SKM-1 (cell line): ENCODE measurements at regions not wholly inside any gene's neighbourhood (a gene's known extent, or its start where the extent isn't known, plus 50 kb on each side); places are given as distances from the start of the nearest gene placed in this dataset.

Source experiments
- DNase-seq: peaks from one replicate; lab custom pipeline; 2025; ENCODE audit not compliant: unreplicated experiment; lab: John Stamatoyannopoulos, UW

DNA sequence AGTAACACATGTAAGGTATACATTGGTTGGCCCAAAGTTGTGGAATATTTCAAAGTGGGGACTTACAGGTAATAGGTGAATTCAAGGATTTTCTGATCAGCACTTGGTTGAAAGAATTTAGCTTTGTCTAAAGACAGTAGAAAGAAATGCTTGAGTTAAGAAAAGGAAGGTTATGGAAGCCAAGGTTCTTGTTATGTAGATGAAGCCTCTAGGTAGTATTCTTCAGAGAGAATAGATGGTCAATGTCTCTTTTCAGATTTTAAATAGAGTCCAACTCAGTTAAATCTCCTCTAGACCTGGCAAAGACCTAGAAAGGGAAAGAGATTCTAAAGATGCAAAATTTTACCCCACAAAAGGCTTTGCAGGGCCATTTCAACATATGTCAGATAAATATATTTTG lies 157.4 kb downstream of the ANKRD30B start:
- no peak for DNase-seq

DNA sequence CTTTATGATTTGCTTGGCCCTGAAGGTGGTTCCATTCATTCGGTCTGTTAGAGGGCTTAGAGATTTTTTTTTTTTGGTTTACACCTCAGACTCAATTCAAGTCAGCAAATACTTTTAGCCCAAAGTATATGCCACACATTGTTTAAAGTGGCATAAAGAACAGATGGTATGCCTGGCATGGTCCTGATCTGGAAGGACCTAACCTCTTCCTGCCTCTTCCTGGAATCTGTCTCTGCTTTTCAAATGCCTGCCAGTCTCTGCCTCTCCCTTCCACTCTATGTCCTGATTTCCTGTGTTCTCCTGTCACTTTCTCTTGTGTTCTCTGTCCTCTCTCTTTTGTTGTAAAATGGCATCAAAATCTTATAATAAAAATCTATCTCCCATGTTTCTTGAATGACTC lies 158.0 kb downstream of the ANKRD30B start:
- no peak for DNase-seq

DNA sequence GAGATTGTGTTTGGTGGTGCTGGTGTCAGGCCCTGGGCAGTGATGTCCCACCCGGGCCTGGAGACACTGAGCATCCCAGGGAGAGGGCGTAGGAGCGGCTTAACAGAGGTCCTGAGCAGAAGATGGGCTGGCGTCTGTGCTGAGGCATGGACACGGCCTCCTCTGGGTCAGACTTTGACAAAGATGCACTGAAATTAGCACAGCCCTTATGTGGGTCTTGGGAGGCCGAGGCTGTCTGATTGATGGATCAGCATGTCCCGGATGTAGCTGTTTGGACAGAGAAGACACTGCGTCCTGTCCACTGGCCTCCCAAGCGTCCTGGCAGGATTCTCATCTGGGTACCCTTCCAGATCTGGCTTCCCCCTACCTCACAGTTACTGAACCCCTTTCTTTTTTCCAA lies 159.4 kb downstream of the ANKRD30B start:
- no peak for DNase-seq

DNA sequence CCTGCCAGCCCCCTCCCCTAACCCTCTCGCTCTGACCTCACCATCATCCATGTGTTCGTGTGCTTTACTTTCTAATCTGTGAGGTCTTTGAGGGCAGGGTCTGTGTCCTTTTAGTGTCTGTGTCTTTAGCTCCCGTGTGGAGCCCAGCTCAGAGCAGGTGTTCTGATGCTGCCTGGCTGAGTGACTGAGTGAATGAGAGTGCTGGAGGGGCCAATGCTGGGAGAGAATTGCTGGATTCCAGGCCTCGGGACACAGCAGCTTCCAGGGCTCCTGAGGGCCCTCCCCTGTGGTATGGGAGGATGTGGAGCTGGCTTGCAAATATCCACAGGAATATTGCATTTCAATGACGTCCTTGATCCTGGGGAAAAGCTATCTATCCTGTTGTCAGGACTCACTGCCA lies 160.6 kb downstream of the ANKRD30B start:
- DNase-seq, result no peak

DNA sequence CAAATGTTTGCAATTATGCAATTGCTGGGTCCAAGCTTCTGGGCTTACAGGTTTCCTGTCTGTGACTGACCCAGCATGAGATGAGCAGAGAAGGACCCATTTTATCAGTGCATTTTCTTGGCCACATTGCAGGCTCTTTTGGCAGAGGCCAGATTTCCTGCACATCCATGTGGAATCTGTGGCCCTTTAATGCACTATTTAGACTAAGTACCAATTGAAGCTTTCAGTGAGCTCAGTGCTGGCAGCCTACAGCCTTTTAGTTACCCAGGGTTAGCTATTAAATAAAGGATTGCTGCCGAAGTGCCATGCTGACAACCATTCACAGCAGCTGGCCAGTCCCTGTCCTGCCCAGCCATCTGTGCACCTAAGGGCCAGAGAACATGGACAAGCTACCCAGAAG lies 165.0 kb downstream of the ANKRD30B start:
- no peak for DNase-seq

DNA sequence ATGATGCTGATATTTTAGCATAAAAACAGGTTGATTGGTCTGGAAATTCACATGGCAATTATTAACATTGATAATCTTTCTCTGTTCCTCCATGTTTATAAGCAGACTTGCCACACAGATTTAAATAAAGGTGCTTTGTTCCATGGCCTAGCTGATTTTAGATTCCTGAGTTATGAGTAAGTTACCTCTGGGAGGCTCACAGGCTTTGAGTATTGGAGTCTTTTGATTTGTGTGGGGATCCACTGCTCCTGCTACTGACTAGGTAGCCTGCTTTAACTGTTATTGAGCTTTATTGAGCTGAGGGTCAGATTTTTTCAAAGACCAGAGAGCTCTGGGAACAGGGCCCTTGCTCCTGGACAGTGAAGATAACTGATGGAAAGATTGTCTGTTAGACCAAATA lies 166.1 kb downstream of the ANKRD30B start:
- DNase-seq, result no peak

DNA sequence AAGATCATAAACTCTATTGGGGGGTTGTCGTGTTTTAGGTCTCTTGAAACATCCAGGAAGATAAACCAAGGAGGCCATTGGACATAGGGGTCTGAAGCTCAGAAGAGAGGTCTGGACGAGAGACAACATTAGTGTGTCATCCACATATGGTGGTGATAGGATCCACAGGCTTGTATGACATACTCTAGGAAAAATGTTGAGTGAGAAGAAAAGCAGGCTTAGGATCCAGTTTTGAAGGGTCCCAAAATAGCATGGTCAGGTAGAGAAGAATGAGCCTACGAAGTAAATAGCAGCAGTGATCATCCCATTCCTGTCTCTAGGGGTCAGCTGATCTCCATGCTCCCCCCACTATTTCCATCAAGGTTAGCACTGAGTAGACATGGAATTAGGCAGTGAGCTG lies 166.8 kb downstream of the ANKRD30B start:
- no peak for DNase-seq

DNA sequence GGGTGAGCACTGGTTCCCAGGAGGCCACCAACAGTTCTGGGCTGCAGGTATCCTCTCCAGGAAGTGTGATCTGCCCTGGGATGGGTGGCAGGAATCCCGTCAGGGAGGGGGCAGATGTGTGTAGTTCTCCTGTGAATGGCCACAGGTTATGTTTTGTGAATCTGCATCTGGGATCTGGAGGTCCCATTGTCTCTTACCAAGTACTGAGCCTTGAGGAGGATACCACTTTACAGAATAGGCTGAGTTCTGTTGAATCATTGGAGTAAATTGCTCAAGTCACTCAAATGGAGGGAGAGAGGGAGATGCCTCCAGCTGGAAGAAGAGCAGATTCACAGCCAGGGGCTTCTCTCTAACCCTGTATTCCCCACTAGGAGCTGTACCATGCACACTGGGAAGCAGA lies 168.2 kb downstream of the ANKRD30B start:
- no peak for DNase-seq

DNA sequence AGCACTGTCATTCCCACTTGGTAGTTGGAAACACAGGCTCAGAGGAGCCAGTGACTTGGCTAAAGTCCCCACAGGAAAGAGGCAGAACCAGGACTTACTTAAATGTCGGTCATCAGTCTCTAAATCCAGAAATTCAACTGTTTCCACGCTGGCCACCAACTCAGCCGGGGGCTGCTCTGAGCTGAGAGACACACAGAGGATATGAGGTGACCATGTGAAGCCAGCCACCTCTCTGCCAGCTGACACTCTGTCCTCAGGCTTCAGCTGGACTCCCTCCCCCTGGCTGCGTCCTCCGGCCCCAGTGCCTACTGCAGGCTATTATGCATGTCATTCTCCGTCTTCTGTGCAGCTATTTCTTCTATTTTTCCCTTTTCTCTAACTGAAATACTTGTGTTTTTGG lies 168.9 kb downstream of the ANKRD30B start:
- no peak for DNase-seq

DNA sequence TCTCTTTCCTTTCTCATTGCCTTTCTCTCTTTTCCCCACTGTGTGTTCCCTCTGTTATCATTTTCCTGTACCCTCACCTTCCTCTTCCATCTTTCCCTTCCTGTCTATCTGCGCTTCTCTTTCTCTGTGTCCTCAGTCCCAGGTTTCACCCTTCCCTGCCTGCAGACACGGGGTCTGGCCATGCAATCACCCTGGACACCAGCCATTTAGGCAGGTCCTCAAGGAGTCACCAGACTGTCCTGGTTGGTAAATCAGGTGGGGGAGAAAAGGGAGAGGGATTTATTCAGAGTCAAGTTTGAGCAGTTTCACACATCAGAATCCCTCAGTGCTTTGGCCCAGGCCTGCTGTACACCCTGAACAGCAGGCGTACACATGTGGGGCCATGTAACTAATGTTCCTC lies 169.3 kb downstream of the ANKRD30B start:
- no peak for DNase-seq

DNA sequence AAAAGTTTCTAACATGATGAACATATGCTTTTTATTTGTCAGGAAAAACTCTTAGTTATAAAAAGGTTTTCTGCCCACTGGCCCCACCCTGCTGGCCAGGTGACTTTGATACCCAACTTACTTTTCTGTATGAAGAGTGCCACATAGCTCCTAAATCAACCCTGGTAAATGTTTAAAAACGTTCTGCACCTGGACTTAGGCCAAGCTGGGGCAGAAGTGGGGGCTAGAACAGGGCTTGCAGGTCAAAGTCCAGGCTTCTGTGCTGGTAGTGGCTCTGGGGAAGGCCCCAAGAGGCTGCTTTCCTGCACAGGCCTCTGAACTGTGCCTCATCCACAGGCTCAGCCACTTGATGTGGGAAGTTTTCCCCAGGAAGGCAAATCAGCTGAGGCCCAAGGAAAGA lies 171.7 kb downstream of the ANKRD30B start:
- DNase-seq, result no peak

DNA sequence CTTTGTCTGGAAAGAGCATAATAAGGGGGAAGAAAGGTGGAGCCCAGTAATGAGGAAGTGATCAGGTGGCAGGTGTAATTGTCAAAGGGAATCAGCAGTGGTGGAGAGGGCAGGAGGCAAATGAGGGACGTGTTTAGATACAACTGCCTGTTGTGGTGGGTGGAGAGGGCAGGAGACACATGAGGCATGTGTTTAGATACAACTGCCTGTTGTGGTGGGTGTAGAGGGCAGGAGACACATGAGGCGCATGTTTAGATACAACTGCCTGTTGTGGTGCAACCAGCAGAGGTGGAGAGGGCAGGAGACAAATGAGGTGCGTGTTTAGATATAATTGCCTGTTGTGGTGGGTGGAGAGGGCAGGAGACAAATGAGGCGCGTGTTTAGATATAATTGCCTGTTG lies 173.1 kb downstream of the ANKRD30B start:
- DNase-seq, result no peak

DNA sequence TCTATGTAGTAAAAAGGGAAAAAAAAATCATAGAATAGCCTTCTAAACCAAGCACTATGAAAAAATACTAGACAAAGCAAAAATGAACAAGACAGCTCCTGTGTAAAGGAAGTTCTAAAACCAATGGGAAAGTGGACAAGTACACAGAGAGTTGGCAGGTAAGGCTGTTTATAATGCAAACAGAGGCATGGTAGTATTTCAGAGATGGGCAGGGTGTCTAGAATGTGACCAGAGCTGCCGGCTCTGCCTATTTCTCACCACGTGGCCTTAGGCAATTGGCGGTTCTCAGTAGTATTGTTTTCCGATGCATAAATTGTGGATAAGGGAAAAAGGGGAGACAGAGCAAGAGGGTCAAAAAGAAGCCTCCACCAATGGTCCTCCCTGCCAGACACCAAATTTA lies 173.6 kb downstream of the ANKRD30B start:
- DNase-seq, result no peak

DNA sequence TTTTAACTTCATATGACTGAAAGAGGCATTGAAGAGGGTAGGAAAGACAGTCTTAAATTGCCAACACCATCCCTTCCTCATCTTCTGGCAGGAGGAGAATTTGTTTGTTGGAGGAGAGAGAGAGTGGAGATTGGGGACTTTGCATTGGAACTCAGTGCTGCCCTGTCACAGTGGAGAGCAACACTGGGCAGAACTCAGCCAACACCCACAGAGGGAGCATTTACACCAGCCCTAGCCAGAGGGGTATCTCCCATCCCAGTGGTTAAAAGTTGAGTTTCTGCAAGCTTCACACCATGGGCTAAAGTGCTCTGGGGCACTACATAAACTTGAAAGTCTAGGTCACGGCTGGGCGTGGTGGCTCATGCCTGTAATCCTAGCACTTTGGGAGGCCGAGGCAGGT lies 174.1 kb downstream of the ANKRD30B start:
- DNase-seq, result no peak

DNA sequence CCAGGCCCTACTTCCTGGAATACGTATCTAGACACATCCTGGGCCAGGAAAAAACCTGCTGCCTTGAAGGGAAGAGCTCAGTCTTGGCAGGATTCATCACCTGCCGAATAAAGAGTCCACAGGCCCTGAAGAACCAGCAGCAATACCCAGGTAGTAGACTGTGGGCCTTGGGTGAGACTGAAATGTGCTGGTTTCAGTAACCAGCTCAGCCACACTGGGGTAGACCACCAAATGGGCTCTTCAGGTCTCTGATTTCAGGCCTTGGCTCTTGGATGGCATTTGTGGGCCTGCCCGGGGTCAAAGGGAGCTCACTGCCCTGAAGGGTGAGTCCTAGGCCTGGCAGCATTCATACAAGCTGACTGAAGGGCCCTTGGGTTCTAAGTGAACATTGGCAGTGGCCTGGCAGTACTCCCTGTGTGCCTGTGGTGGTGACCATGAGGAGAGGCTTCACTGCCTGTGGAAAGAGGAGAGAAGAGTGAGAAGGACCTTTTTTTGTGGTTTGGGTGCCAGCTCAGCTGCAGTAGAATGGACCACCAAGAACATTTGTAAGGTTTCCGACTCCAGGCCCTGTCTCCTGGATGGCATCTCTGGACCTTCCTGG lies 175.1 kb downstream of the ANKRD30B start:
- DNase-seq, result no peak

DNA sequence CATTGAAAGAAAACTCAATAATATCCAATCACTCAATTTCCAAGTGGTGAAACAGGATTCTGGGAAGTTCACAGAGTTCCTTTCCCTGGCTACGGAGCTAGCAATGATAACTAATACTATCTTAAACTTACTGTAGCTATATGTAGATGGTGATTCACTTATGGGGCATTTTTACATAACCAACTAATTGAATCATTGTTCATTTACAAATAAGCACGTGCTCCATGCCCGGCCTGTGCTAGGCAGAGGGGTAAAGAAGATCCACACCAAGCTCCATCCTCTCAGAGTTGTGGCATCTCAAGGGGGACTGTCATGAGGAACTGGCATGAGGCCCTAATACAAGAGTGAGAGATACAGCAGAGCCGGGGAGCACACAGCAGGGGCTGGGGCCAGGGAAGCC lies 176.3 kb downstream of the ANKRD30B start:
- no peak for DNase-seq

DNA sequence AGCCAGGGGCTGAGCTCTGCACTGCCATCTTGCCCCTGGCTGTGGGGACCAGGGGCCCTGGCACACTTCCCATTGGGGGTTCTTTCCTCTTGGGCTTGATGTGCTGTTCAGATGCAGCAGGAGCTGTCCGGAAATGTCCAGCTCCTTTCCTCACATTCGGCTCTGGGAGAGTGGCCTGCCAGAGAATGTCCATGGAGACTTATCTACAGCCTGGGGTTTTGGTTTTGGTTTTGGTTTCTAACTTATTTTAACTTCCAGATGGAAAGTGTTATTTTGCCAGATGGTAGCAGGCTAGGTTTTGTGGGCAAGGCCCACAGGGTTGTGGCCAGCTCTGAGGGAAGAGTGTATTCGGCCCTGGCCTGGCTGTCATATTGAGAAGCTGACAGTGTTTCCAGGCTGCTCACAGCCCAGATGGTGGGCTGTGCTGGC lies 177.3 kb downstream of the ANKRD30B start:
- DNase-seq, result no peak

DNA sequence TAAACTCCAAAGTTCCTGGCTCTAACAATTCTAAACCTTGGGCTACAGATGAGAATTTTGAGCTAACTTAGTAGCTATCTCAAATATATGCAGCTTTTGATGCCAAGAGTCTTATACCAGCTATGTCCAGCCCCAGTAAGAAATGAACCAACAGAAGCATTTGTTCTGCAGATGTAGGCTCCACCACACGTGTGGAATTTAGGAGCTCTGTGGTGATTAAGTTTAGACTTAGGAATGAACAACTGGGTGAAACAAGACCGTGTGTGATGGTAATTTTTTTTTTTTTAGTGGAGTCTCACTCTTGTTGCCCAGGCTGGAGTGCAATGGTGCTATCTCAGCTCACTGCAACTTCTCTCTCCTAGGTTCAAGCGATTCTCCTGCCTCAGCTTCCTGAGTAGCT lies 179.7 kb downstream of the ANKRD30B start:
- no peak for DNase-seq

DNA sequence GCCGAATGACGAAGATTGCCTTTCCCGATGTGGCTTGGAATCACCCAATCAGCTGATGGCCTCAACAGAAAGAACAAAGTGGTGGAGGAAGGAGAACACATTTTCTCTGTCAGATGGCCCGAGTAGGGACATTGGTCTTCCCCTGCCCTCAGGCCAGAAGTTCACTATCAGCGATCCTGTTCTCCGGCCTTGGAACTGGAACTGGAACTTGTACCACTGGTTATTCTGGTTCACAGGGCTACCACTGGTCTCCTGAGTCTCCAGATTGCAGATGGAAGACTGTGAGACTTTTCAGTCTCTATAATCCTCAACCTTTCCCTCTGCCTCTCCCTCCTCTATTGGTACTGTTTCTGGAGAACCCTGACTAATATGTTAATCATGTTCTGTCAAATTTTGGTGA lies 180.4 kb downstream of the ANKRD30B start:
- DNase-seq, result no peak

DNA sequence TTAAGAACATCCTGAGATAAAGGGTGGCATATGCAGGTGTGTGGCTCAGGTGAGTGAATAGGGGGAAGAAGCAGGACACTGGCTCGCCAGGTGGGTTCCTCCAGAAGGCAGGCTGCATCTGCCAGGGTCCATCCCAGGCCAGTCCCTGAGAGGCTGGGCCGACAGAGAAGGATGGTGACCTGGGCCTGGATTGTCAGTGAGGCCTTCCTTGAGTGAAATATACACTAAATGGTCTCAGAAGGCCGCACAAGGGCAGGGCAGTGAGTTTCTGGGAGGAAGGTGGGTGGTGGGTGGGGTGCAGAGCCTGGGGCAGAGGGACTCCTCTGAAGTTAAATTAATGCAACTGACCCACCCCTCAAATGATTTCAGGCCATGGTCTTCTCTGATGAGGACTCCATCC lies 182.1 kb downstream of the ANKRD30B start:
- DNase-seq, result no peak

DNA sequence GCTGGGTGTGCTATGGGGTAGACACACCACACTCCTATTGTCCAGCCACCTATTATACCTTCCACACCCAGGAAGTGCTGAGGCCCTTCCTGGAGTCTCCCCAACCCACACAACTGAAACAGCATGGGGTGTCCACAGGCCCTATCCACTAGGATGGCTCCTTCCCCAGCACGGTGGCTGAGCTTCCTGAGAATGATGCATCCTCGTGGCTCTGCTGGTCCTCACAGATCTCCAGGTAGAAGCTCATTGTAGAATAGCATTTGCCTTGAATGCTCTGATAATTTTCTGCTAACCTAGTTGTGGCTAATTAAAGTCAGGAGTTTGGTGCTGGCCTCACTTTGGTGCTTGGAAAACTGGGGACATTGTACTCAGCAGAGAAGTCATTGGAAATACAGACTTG lies 182.6 kb downstream of the ANKRD30B start:
- DNase-seq, result no peak

DNA sequence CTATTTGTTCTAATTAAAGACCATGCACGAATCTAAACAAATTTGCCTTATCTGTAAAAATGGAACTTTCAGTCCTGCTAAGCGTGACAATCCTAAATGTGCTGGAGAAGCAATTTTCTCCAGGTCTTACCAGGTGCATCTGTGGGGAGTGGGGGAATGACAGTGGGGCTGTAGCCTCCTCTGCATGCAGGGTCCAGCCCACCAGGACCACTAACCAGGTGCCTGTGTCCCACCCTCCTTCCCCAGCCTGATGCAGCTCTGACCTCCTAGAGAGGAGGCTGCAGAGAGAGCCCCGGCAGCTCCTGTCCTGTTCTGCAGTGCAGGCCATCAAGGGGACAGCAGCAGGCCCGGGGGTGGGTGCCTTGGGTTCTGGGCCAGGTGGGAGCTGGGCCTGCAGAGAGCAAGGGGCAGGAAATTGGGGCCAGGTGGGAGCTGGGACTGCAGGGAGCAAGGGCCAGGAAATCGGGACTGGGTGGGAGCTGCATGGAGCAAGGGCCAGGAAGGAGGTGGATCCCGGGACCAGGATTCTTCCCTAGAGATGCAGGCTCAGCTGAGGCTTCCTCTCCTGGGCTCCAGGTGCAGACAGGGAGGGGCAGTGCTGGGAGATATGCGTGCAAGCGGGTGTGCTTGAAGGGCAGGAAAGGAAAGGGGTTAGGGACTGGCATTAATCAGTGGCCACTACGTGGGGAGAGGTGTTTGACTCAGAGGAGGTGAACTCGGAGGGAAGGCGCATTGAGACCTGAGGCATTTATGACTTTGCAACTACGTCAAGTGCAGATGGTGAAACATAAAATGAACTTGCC lies 185.3 kb downstream of the ANKRD30B start:
- no peak for DNase-seq

DNA sequence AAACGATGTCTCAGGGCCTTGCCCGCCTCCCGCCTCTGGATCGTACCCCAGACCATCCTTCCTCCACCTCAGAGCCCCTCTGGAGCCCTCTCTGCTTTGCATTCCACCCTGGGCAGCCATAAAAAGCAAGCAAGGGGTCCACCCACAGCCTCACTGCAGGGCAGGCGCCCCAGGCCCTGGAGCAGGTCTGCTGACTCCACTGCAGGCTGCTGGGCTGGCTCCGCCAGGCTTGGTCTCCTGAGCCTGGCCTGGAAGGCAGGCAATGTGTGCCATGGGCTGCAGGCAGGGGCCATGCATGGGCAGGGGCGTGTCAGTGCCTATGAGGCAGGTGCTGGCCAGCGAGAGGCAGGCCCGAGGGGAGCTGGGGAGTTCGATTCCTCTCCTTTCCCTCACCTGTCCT lies 186.0 kb downstream of the ANKRD30B start:
- no peak for DNase-seq
